GM21529 (cell line): ENCODE measurements at regions not wholly inside any gene's neighbourhood (a gene's known extent, or its start where the extent isn't known, plus 50 kb on each side); places are given as distances from the start of the nearest gene placed in this dataset.
A peak's percentile ranks its signal among the peaks of the same experiment; 100 is the strongest.

ENCODE experiments used
- ATAC-seq: cut with Tn5 transposase; IDR thresholded peaks from one replicate; pipeline ENCODE4 v1.9.1; 2021; ENCODE audit not compliant: unreplicated experiment

- no peak for ATAC-seq
These were observed 387.7 kb upstream of the PTGER4 start for GRCh38 chr5:40292006-40292405.

DNA sequence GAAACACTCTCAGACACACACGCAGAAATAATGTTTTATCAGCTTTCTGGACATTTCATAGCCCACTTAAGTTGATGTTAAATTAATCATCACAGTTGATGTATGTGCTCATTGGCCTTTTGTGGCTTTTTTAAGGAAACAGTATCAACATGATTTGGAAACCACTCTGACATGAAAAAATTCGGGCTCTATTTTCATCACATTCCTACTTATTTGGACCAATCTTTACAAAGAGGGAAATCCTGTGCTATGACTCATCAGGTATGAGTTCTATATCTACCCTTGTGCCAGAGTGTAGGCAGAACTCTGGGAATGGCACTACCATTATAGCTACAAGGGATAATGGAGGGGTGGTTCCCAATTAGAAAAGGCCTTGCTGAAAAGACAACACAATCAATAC, 388.4 kb upstream of the PTGER4 start:
- no peak for ATAC-seq

DNA sequence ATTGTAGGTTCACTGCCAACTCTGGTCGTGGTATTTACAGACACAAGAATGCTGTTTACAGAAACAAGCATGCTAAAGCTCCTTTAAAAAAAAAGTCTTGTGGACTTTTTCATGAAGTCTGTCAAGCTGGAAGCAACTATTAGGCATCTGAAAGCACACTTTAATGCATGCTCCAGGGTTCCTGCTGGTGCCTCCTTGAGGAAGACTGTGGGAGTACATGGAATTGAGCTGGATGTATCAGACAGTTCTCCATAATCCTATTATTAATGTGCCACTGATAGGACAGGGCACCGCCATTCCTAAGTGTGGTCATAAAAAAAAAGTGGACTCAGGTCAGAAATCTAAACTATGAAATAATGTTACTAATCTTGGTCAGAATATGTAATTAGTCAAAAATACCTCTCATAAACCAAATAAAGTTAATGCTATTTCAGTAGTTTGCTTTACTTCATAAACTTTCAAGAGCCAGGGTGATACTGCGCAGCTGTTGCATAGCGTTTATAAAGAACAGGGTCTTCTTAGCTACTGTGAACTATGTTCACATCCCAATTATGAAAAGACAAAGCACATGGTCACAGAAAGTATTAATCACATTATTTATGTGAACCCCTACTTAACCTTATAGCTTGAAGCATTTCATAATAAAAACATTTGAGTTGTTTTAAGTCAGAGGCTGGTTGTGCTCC, 390.8 kb upstream of the PTGER4 start:
- no peak for ATAC-seq

DNA sequence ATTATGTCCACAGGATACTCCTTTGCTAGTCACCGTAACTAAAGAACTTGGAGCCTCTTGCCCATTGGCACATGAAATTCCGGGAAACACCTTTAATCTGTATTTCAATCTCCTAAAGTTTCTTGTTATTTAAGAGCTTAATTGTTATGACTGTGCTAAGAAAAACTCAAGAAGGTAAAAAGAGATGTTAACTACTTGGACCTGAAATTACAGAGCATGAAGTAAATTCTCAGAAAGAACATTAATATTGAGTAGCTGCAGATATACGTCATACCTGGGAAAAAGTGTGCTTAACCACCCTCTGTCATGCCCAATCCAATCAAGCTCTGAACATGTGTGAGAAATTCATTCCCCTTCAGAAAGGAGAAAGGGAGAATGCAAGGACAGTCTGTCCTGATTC, 394.9 kb upstream of the PTGER4 start:
- no peak for ATAC-seq

DNA sequence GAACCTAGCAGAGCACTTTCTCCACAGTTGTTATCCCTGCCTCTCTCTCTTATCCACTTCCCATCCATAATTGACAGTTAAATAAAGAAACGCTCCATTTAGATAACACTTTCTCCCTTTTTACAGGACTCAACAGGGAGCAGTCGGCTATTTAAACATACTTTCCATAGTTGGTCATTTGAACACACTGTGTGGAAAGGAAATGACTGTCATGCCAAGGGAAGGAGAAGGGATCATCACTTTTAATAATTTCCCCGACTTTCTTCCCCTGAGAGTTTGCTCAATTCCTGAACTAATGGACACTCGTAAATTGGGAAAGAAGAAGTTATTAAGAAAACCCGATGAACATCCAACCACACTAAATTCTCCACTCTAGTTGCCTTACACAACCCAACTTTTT, 400.8 kb upstream of the PTGER4 start:
- no peak for ATAC-seq

DNA sequence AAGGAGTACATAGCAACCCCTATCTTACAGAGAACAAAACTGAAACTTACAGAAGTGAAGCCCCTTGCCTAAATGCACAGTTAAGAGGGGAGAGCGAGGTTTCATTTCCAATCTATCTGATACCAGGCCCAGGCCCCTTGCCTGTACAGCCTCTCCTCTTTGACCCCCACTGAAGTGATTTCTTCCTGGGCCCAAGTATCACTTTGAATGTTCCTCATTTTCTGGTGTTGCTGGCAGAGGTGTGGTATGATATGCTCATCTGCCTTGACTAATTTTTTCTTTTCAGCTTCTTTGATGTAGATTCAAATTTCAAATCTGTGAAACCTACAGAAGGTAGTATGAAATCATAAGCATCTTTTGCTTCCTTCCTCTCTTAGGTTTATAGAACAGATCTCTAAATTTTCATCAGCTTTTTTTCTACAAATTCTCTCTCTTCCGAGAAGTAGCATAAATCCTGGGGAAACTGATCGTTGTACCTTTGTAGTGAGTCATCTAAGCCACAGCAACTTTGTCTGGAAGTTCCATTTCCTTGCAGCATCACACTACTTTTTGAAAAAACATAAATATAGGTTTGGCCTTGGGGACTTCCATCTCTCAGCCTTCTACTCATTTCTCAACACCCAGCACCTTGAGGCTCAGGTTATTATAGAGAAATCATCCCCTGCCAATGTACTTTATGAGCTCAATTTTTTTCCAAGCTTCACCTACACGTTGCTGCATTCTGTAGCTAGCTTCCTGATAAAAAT, 402.4 kb upstream of the PTGER4 start:
- ATAC-seq, result peak; percentile 71

DNA sequence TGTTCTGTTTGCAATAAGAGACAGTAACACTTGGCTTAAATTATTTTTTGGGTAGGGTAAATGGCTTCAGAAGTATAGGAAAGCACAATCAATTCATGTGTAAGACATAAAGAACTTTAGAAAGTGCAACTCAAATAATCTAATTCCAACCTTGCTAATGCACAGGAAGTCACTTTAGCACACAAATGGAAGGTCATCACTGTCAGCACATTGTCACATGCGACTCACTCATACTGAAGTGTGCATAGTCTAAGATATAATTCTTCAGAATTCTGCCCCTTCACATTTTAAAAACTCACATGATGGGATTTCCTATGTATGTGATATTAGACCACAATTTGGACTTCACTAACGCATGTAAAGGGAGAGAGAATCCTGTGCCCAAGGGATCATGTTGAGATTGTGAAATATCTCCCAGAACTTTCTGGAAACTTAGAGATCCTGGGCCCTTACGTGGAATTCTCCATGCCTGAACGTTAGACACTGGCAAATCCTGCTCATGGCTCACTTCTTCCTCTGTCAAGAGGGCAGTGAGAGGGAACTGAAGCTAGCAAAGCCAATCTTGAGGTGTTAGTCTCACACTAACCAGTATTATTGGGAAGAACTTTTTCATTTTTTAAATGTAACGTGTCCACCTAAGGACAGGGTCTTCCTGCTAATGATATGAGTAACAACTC, 403.2 kb upstream of the PTGER4 start:
- ATAC-seq, result no peak

- no peak for ATAC-seq
These were observed 405.1 kb upstream of the PTGER4 start for GRCh38 chr5:40274568-40274967.

DNA sequence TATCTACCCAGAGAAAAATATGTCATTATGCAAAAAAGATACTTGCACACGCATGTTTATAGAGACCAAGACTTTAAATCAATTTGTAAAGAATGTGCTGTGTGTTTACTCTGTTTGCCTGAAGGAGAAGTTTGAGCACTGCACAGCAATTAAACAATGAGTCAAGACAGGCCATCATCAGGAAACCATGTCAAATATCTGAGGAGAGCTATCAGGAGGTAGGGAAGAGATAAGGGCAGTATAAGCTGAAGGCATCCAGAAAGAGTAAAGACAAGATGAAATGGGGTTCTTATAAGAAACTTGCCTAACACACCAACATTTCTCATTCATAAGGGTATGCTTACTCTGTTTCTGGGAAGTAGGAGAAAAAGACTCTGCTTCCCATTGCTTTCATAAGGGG, 405.8 kb upstream of the PTGER4 start:
- no peak for ATAC-seq

DNA sequence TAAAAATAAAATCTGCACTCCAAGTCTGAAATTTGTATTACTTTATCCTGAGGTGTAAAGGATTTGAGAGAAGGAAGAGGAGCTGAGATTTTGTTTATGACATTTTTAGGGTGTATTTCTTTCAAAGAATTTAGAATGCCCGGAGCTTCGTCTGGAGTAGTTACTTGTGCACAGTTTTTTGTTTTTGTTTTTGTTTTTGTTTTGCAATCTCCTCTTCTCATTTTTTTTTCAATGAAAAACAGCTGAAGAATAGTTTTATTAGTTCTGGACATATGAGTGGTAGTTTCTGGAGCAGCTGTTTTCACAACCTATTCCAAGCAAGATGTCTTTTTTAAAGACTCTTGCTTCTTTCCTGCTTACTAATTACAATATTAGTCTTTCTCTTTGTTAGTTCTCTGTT, 408.2 kb upstream of the PTGER4 start:
- no peak for ATAC-seq

DNA sequence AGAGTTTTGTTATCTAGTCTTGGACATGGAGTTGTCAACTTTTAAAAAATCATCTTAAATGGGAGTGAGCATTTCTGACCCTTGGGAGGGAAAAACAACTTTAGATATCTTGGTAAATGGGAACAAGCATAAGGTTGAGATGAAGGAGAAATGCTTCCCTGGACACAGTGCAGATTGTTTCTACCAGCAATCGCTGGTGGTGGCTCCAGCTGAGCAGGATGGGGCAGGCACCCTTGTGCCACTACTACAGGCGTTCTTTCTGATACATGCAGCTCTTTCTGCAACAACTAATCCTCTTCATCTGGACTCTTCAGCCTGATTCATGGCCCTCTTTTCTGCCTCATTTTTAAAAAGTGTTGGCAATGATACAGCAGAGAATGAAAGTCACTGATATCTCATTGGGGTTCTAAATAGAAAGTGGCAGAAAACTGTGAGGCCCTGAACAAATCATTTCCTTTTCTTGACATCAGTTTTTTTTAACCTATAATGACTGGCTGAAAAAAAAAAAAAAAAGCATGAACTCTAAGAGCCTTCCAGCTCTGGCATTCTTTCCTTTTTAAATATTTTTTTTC, 409.4 kb upstream of the PTGER4 start:
- ATAC-seq, result no peak

DNA sequence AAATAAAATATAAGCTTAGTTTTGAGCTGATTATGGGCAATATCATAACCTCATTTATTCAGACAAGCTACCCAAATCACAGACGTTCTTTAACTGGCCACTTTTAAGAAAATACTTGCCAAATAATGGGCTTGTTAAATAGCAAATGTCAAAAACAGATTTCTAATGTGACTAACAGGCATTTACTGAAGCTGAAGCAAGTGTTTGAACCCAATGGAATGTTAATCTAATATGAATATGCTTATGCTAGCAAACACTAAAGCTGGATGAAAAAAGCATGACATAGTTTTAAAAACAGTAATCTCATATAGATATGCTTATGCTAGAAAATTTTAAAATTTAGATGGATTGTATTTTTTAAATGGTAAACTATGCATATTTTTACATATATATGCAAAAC, 411.6 kb upstream of the PTGER4 start:
- no peak for ATAC-seq

GRCh38 chr5:40266952-40267351, 412.8 kb upstream of the PTGER4 start:
- ATAC-seq, result no peak

GRCh38 chr5:40261984-40262383, 417.7 kb upstream of the PTGER4 start:
- ATAC-seq, result no peak

- ATAC-seq, result no peak
These were observed 419.4 kb upstream of the PTGER4 start for GRCh38 chr5:40260361-40260760.

GRCh38 chr5:40258222-40258621, 421.5 kb upstream of the PTGER4 start:
- ATAC-seq, result no peak

- ATAC-seq, result no peak
These were observed 439.0 kb upstream of the PTGER4 start for GRCh38 chr5:40240671-40241070.

DNA sequence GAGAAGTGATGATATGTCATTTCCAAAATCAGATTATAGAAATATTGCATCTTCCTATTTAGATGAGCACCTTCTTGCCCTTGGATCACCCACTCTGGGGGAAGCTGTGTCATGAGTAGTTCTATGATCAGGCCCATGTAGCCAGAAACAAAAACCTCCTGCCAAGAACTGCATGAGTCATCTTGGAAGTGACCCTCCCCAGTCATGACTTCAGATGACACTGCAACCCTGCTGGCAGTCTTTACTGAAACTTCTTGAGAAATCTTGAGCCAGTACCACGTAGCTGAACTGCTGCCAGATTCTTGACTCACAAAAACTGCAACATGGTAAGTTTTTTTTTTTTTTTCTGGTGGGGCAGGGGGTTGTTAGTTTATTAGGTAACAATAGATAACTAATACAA, 439.6 kb upstream of the PTGER4 start:
- no peak for ATAC-seq

- ATAC-seq, result no peak
These were observed 441.5 kb upstream of the PTGER4 start for GRCh38 chr5:40238066-40238745.

DNA sequence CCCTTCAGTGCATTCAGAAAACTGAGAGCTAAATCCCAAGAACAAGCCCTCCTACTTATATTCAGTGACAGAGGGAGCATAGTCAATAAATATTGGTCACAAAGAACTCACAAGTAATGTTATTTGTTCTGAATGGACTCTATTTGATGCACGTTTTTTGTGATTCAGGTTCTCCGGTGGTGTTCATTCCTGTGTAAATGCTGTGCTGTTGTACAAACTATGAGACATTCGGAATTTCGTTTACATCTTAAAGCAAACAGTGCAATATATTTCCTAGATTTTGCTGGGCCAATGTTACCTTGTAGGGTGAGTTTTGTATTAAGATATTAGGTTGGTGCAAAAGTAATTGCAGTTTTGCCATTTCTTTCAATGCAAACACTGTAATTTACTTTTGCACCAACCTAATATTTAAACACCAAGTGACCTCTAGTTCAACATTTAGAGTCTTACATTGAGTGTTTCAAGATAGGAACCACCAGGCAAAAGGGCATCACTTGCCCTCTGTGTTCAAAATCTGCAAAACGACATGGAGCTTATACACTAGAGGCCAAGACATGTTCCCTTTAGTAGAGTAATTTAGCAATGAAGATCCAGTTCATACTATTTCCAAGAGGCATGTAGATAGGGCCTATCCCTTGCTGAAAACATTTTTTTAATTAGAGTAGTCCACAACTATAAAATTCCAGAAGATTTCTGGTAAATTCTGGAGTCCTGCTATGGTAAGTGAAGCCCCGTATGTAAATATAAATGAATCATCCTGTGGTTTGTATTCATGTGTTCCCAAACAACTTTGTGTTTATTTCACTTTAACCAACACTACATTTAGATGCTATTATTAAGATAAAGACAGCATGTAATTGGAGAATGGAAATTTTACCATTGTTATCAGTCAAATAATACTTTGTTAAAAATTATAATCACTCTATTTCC, 444.0 kb upstream of the PTGER4 start:
- ATAC-seq, result no peak
